NCI-H82 (cell line): ENCODE measurements at regions not wholly inside any gene's neighbourhood (a gene's known extent, or its start where the extent isn't known, plus 50 kb on each side); places are given as distances from the start of the nearest gene placed in this dataset.
A peak's percentile ranks its signal among the peaks of the same experiment; 100 is the strongest.

ENCODE experiments used
- DNase-seq: peaks from one replicate; lab custom pipeline; 2025; lab: John Stamatoyannopoulos, UW

DNA sequence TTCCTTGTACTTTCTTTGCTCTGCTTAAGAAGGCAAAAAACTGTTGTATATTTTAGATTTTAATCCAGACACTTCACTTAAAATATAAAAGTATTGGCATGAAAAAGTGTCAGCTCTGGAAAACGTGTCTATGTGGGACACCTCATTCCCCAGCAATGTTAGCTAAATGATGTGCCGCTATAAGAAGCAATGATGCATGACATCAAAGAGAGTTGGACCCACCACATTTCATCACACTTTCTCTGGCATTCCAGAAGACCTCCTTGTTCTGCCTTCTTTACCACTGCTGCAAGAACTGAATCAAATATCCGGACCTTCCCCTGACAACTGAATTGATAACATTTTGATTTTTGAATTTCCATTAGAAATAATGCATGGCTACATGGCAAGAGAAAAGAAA, 242.4 kb upstream of the TANK start:
- no peak for DNase-seq

GRCh38 chr2:160918258-160918657, 242.0 kb upstream of the TANK start:
- no peak for DNase-seq

DNA sequence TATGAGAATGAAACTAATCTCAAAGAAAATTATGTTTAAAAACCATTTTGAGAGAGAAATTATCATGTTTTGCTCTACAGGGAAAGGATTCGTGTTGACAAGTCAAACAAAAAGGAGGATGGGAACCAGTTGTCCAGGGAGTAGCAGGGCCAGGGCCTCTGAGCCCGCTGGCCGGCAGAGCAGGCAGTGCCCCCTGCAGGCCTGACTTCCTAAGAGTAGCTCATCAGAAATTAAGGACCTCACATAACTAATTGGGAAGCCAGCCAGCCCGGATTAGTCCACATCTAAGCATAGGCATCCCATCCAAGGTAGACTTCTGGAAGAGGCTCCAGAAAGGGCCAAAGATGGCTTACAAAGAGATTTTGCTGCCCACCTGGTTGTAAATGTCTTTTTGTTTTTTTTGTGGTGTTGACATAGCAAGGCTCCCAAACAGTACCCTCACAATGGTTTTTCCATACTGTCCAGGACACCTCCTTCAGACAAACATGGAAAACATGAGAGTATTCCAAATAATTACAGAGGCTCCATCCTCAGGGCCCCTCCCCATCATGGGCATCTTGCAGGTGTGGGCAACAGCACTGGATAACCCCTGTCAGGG, 241.2 kb upstream of the TANK start:
- DNase-seq, result peak; percentile 86

- DNase-seq, result no peak
Observed at GRCh38 chr2:160920061-160920460, 240.2 kb upstream of the TANK start.

- peak; percentile 61 for DNase-seq
Observed at GRCh38 chr2:160920791-160921303, 239.4 kb upstream of the TANK start.

GRCh38 chr2:160921386-160921964, 238.8 kb upstream of the TANK start:
- no peak for DNase-seq

DNA sequence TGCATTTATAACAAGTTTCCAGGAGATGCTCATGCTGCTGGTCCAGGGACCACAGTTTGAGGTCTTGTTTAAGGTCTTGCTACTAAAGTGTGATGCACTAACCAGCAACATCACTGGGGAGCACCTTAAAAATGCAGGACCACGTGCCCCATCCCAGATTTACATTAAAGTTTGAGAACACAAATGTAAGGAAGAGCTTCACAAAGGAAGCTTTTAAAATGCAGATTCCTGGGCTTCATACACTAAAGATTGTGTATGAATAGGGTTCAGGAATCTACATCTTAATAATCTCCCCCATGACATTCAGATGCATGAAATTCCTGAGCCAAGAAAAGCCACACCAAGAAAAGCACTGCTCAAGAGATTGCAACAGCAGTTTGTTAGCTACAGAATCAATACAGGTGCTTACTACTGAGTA, 235.3 kb upstream of the TANK start:
- no peak for DNase-seq

- no peak for DNase-seq
Observed at GRCh38 chr2:160925956-160926355, 234.3 kb upstream of the TANK start.

DNA sequence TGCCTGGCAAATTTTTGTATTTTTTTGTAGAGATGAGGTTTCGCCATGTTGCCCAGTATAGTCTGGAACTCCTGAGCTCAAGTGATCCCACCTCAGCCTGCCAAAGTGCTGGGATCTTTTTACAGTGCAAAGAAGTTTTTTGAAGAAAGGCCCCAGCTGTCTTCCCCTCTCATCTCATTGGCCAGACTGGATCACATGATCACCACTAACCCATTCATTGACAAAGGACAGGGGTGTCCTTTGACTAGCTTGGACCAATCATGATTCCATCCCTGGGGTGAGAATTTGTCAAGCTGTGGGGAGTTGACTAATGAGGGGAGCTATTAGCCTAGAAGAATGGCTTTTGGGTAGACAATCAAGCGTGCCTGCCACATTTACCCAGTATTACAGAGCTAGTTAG, 232.9 kb upstream of the TANK start:
- no peak for DNase-seq

- no peak for DNase-seq
Observed at GRCh38 chr2:160928854-160929301, 231.3 kb upstream of the TANK start.

- no peak for DNase-seq
Observed at GRCh38 chr2:160931531-160931930, 228.7 kb upstream of the TANK start.

- no peak for DNase-seq
Observed at GRCh38 chr2:160932960-160933359, 227.3 kb upstream of the TANK start.

DNA sequence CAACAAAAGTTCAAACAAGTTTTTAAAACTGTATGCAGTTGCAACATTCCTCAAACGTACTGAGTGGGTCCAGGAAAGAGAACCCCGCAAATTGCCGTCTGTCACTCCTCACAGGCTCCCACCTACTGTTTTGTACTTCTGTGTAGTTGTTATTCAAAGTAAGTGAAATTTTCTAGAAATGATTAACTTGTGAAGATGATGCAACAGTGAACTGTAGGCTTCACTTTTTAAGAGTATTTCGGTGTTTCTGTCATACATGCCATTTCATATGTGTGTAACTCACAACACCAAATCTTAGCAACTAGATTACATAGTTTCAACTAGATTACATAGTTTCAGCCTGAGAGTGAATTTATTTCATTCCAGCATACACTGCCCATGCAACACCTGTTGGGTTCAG, 226.0 kb upstream of the TANK start:
- DNase-seq, result no peak

DNA sequence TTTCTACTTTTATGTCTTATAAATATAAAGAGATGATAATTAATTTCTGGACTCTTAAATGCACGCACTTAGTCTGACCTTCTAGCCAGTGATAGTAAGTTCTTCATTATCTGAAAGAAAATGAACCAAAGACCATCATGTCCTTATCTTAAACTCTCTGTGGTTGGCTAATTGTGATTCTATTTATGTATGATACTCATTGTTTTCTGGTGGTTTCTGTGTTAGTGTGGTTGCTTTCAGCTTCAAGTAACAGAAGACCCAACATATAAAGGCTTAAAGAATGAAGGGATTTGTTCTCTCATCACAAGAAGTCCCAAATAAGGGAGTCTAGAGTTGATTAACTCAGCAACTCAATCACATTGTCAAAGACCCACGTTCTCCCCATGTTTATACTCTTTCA, 225.2 kb upstream of the TANK start:
- DNase-seq, result no peak

DNA sequence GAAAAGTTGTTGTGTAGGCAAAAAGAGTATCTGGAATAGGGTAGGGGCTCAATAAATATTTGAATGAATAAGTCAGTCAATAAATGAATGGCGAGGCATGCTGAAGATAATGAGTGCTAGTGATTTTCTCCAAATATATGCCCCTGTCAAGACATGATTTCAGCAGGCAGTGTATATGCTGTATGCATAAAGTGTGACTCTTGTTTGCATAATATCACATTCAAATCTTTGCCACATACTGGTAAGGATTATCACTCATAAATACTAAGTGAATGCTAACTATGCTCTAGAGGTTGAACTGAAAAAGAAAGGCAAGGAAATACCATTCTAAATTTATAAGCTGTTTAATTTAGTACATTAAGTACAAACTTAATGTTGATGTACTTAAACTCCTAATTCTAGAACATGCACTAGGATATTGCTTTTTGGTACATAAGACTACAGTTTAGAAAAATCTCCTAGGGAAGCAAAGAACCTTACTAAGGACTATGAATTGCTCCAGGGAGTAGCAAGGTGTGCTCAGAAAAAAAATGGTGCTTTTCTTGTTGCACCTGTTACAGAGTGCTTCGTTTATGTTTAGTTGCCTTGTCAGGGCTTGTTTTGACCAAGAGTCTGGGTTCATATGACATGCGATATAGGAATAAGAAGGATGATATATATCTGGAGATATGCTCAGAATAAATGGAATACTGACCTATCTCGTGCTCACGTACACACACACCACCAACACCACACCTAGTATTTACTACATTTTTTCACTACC, 224.0 kb upstream of the TANK start:
- no peak for DNase-seq

- DNase-seq, result no peak
Observed at GRCh38 chr2:160940271-160940670, 220.0 kb upstream of the TANK start.

- no peak for DNase-seq
Observed at GRCh38 chr2:160940699-160941098, 219.5 kb upstream of the TANK start.

GRCh38 chr2:160941290-160941846, 218.9 kb upstream of the TANK start:
- DNase-seq, result no peak

- no peak for DNase-seq
Observed at GRCh38 chr2:160942476-160943142, 217.6 kb upstream of the TANK start.

DNA sequence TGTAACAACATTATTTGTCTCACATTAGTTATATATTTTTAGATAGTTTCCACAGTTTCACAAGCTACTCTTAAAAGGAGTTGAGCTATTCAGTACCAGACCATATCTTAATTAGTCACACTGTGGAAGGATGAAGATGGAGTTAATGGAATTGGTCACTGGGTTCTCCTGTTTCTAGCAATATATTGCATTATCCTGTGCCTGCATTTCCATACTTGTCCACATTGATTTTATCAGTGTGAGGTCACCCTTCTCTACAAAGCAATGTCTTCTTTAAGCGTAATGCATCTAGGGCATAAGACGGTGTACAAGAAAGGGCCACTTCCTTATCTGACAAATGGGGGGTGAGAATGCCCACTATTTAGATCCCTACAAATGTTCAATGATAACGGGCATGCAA, 216.8 kb upstream of the TANK start:
- no peak for DNase-seq

DNA sequence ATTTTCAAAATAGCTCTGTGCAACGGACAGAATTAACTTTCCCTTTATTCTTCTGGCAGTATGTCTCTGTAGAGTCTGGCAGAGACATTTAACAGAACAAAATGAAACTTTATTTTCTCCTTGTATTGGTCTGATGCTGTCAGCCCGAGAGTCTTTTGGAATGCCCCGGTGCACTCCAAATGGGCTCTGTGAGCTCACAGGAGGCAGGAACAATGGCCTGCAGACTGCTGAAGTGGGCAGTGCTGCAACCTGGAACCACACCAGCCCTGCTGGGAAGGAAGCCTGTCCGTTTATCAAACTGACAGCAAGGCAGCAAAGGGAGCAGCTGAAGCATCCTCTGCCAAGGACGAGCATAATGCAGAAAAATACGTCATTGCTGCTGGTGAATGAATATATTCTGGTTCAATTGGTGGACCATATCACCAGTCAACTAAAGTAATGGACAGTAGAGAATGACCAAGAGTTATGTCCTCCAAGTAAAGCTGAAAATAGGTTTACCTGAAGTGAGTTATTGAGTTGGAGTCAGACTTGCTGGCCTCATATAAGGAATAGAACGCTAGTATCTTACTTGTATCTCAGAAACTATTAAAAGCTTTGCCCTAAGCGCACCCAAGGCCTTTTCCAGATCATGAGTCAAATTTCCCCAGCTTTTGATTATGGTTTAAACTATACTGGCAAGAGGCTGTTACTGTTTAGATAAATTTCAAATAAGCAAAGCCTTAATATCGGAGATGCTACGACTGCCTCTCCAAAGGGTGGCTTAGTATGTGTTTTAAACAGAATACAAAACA, 207.6 kb upstream of the TANK start:
- no peak for DNase-seq

GRCh38 chr2:160955578-160955977, 204.7 kb upstream of the TANK start:
- DNase-seq, result no peak
